Endothelial cell of umbilical vein (primary cell): ENCODE measurements at regions not wholly inside any gene's neighbourhood (a gene's known extent, or its start where the extent isn't known, plus 50 kb on each side); places are given as distances from the start of the nearest gene placed in this dataset.

Experiments used
- BruUV-seq: library from RNA; stranded (reverse); fragments of 400-500 nt; replicated peaks from 2 replicates; lab custom pipeline; 2021; lab: Mats Ljungman, UMichigan
- CTCF ChIA-PET: fragments of 300-600, 350-600 bp; sonication (Branson Sonifier 250); formaldehyde crosslinking; loops from one replicate; lab custom pipeline; 2021; ENCODE audit warnings: antibody characterized with exemption, inconsistent platforms; lab: Charles Lee
- POLR2A ChIA-PET: fragments of 300-600, 350-600 bp; sonication (Branson Sonifier 250); formaldehyde crosslinking; loops from one replicate; lab custom pipeline; 2021; ENCODE audit warnings: antibody characterized with exemption, inconsistent platforms; lab: Charles Lee
- DNase-seq: peaks from one replicate; pipeline ENCODE4 v3.0.0-alpha.2; 2011; ENCODE audit warnings: low read depth, low spot score
- FAIRE-seq: peaks from 2 replicates; lab custom pipeline; 2011; peaks lifted over from hg19 to GRCh38; lab: Jason Lieb, UNC
- H2AFZ ChIP-seq: 2 replicates; pipeline ENCODE4 v1.6.0; 2012; ENCODE audit warnings: low read depth, low read length, control low read depth, inconsistent platforms
- H3K27ac ChIP-seq: 2 replicates; pipeline ENCODE4 v1.5.1; 2011; ENCODE audit warnings: low read depth, mild to moderate bottlenecking, control low read depth, low read length, moderate library complexity; ENCODE audit not compliant: insufficient read depth
- H3K27me3 ChIP-seq, 2 experiments: 2 replicates each; pipeline versions ENCODE4 v1.6.0 to v1.6.1; 2011; ENCODE audit warnings: low read length in 2 of 2, mixed read lengths in 1 of 2; ENCODE audit not compliant: control insufficient read depth in 2 of 2, insufficient read depth in 2 of 2
- H3K36me3 ChIP-seq, 2 experiments: 2 replicates in 1 of 2; 3 replicates in 1 of 2; pipeline ENCODE4 v1.5.1; 2011; ENCODE audit warnings: low read length in 2 of 2, mild to moderate bottlenecking in 1 of 2, moderate library complexity in 1 of 2; ENCODE audit not compliant: control insufficient read depth in 2 of 2, insufficient read depth in 2 of 2; ENCODE audit errors: extremely low read depth in 1 of 2
- H3K4me1 ChIP-seq: 3 replicates; pipeline ENCODE4 v1.5.1; 2011; ENCODE audit warnings: mild to moderate bottlenecking, low read length; ENCODE audit not compliant: control insufficient read depth, insufficient read depth; ENCODE audit errors: extremely low read depth
- H3K4me2 ChIP-seq: 2 replicates; pipeline ENCODE4 v1.6.1; 2011; ENCODE audit warnings: low read length, control low read depth, mixed read lengths; ENCODE audit not compliant: insufficient read depth
- H3K4me3 ChIP-seq, 3 experiments: fragments of 200-600 bp in 1 of 3; sonication (generic), shearing (Covaris generic) in 1 of 3; replicated peaks in 1 of 3; 2 replicates each; pipeline ENCODE4 v1.5.1; 2011 to 2016; ENCODE audit warnings: control low read depth in 3 of 3, low read length in 3 of 3, mild to moderate bottlenecking in 2 of 3, inconsistent platforms in 1 of 3, low read depth in 1 of 3, moderate library complexity in 1 of 3; ENCODE audit not compliant: insufficient read depth in 1 of 3
- H3K79me2 ChIP-seq: 2 replicates; pipeline ENCODE4 v1.6.0; 2012; ENCODE audit warnings: low read length, inconsistent platforms; ENCODE audit not compliant: control insufficient read depth, insufficient read depth
- H3K9ac ChIP-seq: replicated peaks from 2 replicates; pipeline ENCODE3; 2011; ENCODE audit warnings: low read length, control low read depth; ENCODE audit not compliant: insufficient read depth; ENCODE audit errors: extremely low read depth
- H3K9me1 ChIP-seq: replicated peaks from 3 replicates; pipeline ENCODE4 v1.6.0; 2011; ENCODE audit warnings: mild to moderate bottlenecking, low read length; ENCODE audit not compliant: control insufficient read depth, insufficient read depth; ENCODE audit errors: extremely low read depth
- H3K9me3 ChIP-seq: replicated peaks from 2 replicates; pipeline ENCODE4 v1.5.1; 2012; ENCODE audit warnings: low read length, inconsistent platforms; ENCODE audit not compliant: control insufficient read depth, insufficient read depth
- H4K20me1 ChIP-seq: replicated peaks from 2 replicates; pipeline ENCODE3; 2011; ENCODE audit warnings: mild to moderate bottlenecking, low read length; ENCODE audit not compliant: control insufficient read depth, insufficient read depth; ENCODE audit errors: extremely low read depth
- CTCF ChIP-seq, 2 donors: IDR thresholded peaks; 1 replicate in 1 of 2; 2 replicates in 1 of 2; pipeline ENCODE4 v1.5.1; 2011; ENCODE audit warnings: low read length in 2 of 2, mild to moderate bottlenecking in 2 of 2, moderate library complexity in 2 of 2, control low read depth in 1 of 2, inconsistent platforms in 1 of 2, low read depth in 1 of 2; ENCODE audit not compliant: insufficient read depth in 1 of 2; ENCODE audit errors: extremely low read depth in 1 of 2
- EZH2 ChIP-seq: IDR thresholded peaks from 2 replicates; pipeline ENCODE4 v1.6.1; 2012; ENCODE audit warnings: borderline replicate concordance, low read depth, mild to moderate bottlenecking, moderate library complexity, low read length, inconsistent platforms; ENCODE audit not compliant: severe bottlenecking
- FOS ChIP-seq: IDR thresholded peaks from 2 replicates; pipeline ENCODE4 v1.6.1; 2011; ENCODE audit warnings: mild to moderate bottlenecking, low read length, moderate library complexity, borderline replicate concordance; ENCODE audit not compliant: insufficient read depth
- GATA2 ChIP-seq: IDR thresholded peaks from 2 replicates; pipeline ENCODE4 v1.7.0; 2011; ENCODE audit warnings: low read depth, mild to moderate bottlenecking, moderate library complexity, mixed read lengths, low read length; ENCODE audit not compliant: insufficient read length, insufficient read depth
- JUN ChIP-seq: IDR thresholded peaks from 2 replicates; pipeline ENCODE4 v1.6.1; 2011; ENCODE audit warnings: borderline replicate concordance, low read depth; ENCODE audit not compliant: insufficient read length, insufficient read depth
- MAX ChIP-seq: IDR thresholded peaks from 2 replicates; pipeline ENCODE4 v1.6.1; 2011; ENCODE audit not compliant: insufficient read depth, insufficient read length
- MYC ChIP-seq: IDR thresholded peaks from one replicate; pipeline ENCODE4 v1.6.1; 2011; ENCODE audit warnings: mild to moderate bottlenecking, low read depth, low read length
- POLR2A ChIP-seq: IDR thresholded peaks from 2 replicates; pipeline ENCODE4 v1.6.1; 2012; ENCODE audit warnings: low read depth, mild to moderate bottlenecking, control low read depth, low read length
- POLR2AphosphoS5 ChIP-seq: IDR thresholded peaks from 2 replicates; pipeline ENCODE4 v1.6.1; 2012; ENCODE audit warnings: low read depth, mild to moderate bottlenecking, control low read depth, low read length, moderate library complexity; ENCODE audit not compliant: insufficient read depth
- dilution Hi-C: fragments of 300-500 bp; cut with MboI; formaldehyde crosslinking; loops from one replicate; pipeline ENCODE4 v1.15.0; 2019; ENCODE audit warnings: low sequenced_read_pairs; ENCODE audit not compliant: extremely low pct_ligation_motif_present
- intact Hi-C: fragments of 100-400 bp; cut with micrococcal nuclease; formaldehyde crosslinking; loops from one replicate; pipeline ENCODE4 v1.10.0; 2022

GRCh38 chr10:43928425-43928968 lies 279.8 kb upstream of the ZNF32 start:
- intact Hi-C loops (loop anchor here (10.0 kb wide), 1 partner anchor 386 kb away; no protein-coding TSS in a partner anchor), dilution Hi-C loops (no loop called here)
- Histone ChIP-seq H3K9ac (no peak overlapping the region), H3K79me2 (no peaks in the 10 kb centered on the region), H3K4me3 (no peak overlapping the region), H3K4me2 (no peak overlapping the region), H3K27ac (no peak overlapping the region), H3K4me1 (no peaks in the 10 kb centered on the region), H2AFZ (no peak overlapping the region), H4K20me1 (no peaks in the 10 kb centered on the region), H3K9me1 (no peaks in the 10 kb centered on the region), H3K27me3 (peaks cover 0 to 3% of the 10 kb centered on the region in 2 experiments), H3K36me3 (no peaks in the 10 kb centered on the region), H3K9me3 (no peaks in the 10 kb centered on the region)
- no peak for FAIRE-seq
- ChIA-PET POLR2A (no interaction called here), CTCF (no interaction called here)
- TF ChIP-seq MYC (no peak), POLR2AphosphoS5 (no peak), GATA2 (no peak), FOS (no peak), POLR2A (no peak), MAX (no peak), EZH2 (no peak), JUN (no peak), CTCF (IDR thresholded peaks at IDR 0.05; ENCODE audit: extremely low read depth in 1 of 2, insufficient read depth in 1 of 2, low read depth in 1 of 2, low read length in 2 of 2) (no peak)
- no TSS peak for BruUV-seq
- no peak for DNase-seq
